Neural progenitor cell (in vitro differentiated cells): ENCODE measurements at regions not wholly inside any gene's neighbourhood (a gene's known extent, or its start where the extent isn't known, plus 50 kb on each side); places are given as distances from the start of the nearest gene placed in this dataset.

Experiments
- DNase-seq: peaks from one replicate; pipeline ENCODE4 v3.0.0-alpha.2; 2016; ENCODE audit warnings: low spot score
- H2AFZ ChIP-seq: fragments of 200-600 bp; sonication (generic); replicated peaks from 2 replicates; pipeline ENCODE4 v1.6.1; 2016; ENCODE audit warnings: antibody characterized with exemption
- H3F3A ChIP-seq: fragments of 200-600 bp; sonication (generic); 2 replicates; pipeline ENCODE4 v1.6.1; 2016; ENCODE audit warnings: antibody characterized with exemption, low read depth
- H3K27ac ChIP-seq: fragments of 200-600 bp; sonication (generic); 2 replicates; pipeline ENCODE4 v1.5.1; 2016; ENCODE audit warnings: mild to moderate bottlenecking
- H3K27me3 ChIP-seq: fragments of 200-600 bp; sonication (generic); 2 replicates; pipeline ENCODE4 v1.6.1; 2016; ENCODE audit warnings: mild to moderate bottlenecking, moderate library complexity
- H3K36me3 ChIP-seq: fragments of 200-600 bp; sonication (generic); 2 replicates; pipeline ENCODE4 v1.5.1; 2016
- H3K4me1 ChIP-seq: fragments of 200-600 bp; sonication (generic); 2 replicates; pipeline ENCODE4 v1.6.1; 2016; ENCODE audit warnings: mixed run types
- H3K4me2 ChIP-seq: fragments of 200-600 bp; sonication (generic); 2 replicates; pipeline ENCODE4 v1.6.1; 2016
- H3K4me3 ChIP-seq: fragments of 200-600 bp; sonication (generic); 2 replicates; pipeline ENCODE4 v1.5.1; 2016
- H3K79me2 ChIP-seq: fragments of 200-600 bp; sonication (generic); 2 replicates; pipeline ENCODE4 v1.6.1; 2016; ENCODE audit warnings: low read depth
- H3K9ac ChIP-seq: fragments of 200-600 bp; sonication (generic); 2 replicates; pipeline ENCODE4 v1.6.1; 2016
- H3K9me3 ChIP-seq: fragments of 200-600 bp; sonication (generic); 2 replicates; pipeline ENCODE4 v1.5.1; 2016; ENCODE audit warnings: low read depth
- H4K20me1 ChIP-seq: fragments of 200-600 bp; sonication (generic); 2 replicates; pipeline ENCODE4 v1.6.1; 2016; ENCODE audit warnings: low read depth
- H3K27ac Mint-ChIP-seq: 3 replicates; pipeline ENCODE4 v1.8.0; 2021; ENCODE audit warnings: mixed read lengths
- H3K27me3 Mint-ChIP-seq: 2 replicates; pipeline ENCODE4 v1.8.0; 2022; ENCODE audit warnings: low read depth, mild to moderate bottlenecking, inconsistent platforms, moderate library complexity, mixed read lengths; ENCODE audit not compliant: insufficient read depth
- H3K36me3 Mint-ChIP-seq: 3 replicates; pipeline ENCODE4 v1.8.0; 2021; ENCODE audit warnings: mixed read lengths
- H3K4me1 Mint-ChIP-seq: 3 replicates; pipeline ENCODE4 v1.8.0; 2021; ENCODE audit warnings: mixed read lengths
- H3K4me3 Mint-ChIP-seq: 3 replicates; pipeline ENCODE4 v1.8.0; 2021; ENCODE audit warnings: mild to moderate bottlenecking, moderate library complexity, mixed read lengths
- H3K9me3 Mint-ChIP-seq: 3 replicates; pipeline ENCODE4 v1.8.0; 2020; ENCODE audit warnings: mixed read lengths
- CTCF ChIP-seq: fragments of 200-600 bp; sonication (generic); IDR thresholded peaks from 2 replicates; pipeline ENCODE4 v1.5.1; 2017; ENCODE audit warnings: antibody characterized with exemption, mild to moderate bottlenecking
- EZH2 ChIP-seq: fragments of 200-600 bp; sonication (generic); IDR thresholded peaks from 2 replicates; pipeline ENCODE4 v1.6.1; 2017; ENCODE audit warnings: antibody characterized with exemption, mild to moderate bottlenecking, moderate library complexity
- EZH2phosphoT487 ChIP-seq: fragments of 200-600 bp; sonication (generic); IDR thresholded peaks from 2 replicates; pipeline ENCODE4 v1.6.1; 2017; ENCODE audit warnings: antibody characterized with exemption

GRCh38 chr10:35907548-35907947, 265.5 kb upstream of the FZD8 start:
- H3K27ac Mint-ChIP-seq: no peak overlapping the region

GRCh38 chr10:35906155-35906554, 264.1 kb upstream of the FZD8 start:
- no peak for DNase-seq
- no peaks in the 10 kb centered on the region for H3K36me3 ChIP-seq
- H3K9me3 ChIP-seq: no peaks in the 10 kb centered on the region
- no peaks in the 10 kb centered on the region for H4K20me1 ChIP-seq
- Mint-ChIP-seq H3K27ac (no peak overlapping the region), H3K4me1 (peaks cover 13% of the 10 kb centered on the region), H3K4me3 (no peak overlapping the region), H3K36me3 (no peaks in the 10 kb centered on the region), H3K27me3 (peaks cover 16% of the 10 kb centered on the region), H3K9me3 (peaks cover 4% of the 10 kb centered on the region)
- H3K4me1 ChIP-seq: peaks cover 13% of the 10 kb centered on the region
- H3K27ac ChIP-seq: no peak overlapping the region
- H3K4me2 ChIP-seq: no peak overlapping the region
- H3K79me2 ChIP-seq: no peaks in the 10 kb centered on the region
- no peaks in the 10 kb centered on the region for H3K27me3 ChIP-seq
- no peaks in the 10 kb centered on the region for H3F3A ChIP-seq
- H3K9ac ChIP-seq: no peak overlapping the region
- H2AFZ ChIP-seq: no peak overlapping the region
- TF ChIP-seq CTCF (no peak), EZH2phosphoT487 (no peak), EZH2 (no peak)
- no peak overlapping the region for H3K4me3 ChIP-seq

More at GRCh38 chr10:35907548-35907947, 265.5 kb upstream of the FZD8 start:
- Histone ChIP-seq H4K20me1 (no peaks in the 10 kb centered on the region), H3K9ac (no peak overlapping the region), H3K27me3 (no peaks in the 10 kb centered on the region), H3K9me3 (no peaks in the 10 kb centered on the region), H3K27ac (no peak overlapping the region), H3K36me3 (no peaks in the 10 kb centered on the region), H3K4me3 (no peak overlapping the region), H3K79me2 (no peaks in the 10 kb centered on the region), H3K4me1 (peaks cover 13% of the 10 kb centered on the region), H2AFZ (no peak overlapping the region), H3F3A (no peaks in the 10 kb centered on the region), H3K4me2 (no peak overlapping the region)
- Mint-ChIP-seq H3K9me3 (peaks cover 4% of the 10 kb centered on the region), H3K36me3 (no peaks in the 10 kb centered on the region), H3K27me3 (peaks cover 15% of the 10 kb centered on the region), H3K4me1 (peaks cover 14% of the 10 kb centered on the region), H3K4me3 (no peak overlapping the region)
- no peak for DNase-seq
- TF ChIP-seq CTCF (no peak), EZH2 (no peak), EZH2phosphoT487 (no peak)

GRCh38 chr10:35903021-35903420, 260.9 kb upstream of the FZD8 start:
- Mint-ChIP-seq H3K36me3 (no peaks in the 10 kb centered on the region), H3K9me3 (peaks cover 5% of the 10 kb centered on the region), H3K4me3 (no peak overlapping the region), H3K4me1 (peaks cover 12% of the 10 kb centered on the region), H3K27ac (no peak overlapping the region), H3K27me3 (peaks cover 16% of the 10 kb centered on the region)
- no peaks in the 10 kb centered on the region for H3F3A ChIP-seq
- H3K4me3 ChIP-seq: no peak overlapping the region
- no peaks in the 10 kb centered on the region for H3K27me3 ChIP-seq
- H3K27ac ChIP-seq: no peak overlapping the region
- TF ChIP-seq EZH2phosphoT487 (no peak), CTCF (no peak), EZH2 (no peak)
- H3K4me2 ChIP-seq: no peak overlapping the region
- no peaks in the 10 kb centered on the region for H3K79me2 ChIP-seq
- no peaks in the 10 kb centered on the region for H3K9me3 ChIP-seq
- H2AFZ ChIP-seq: no peak overlapping the region
- H3K36me3 ChIP-seq: no peaks in the 10 kb centered on the region
- no peaks in the 10 kb centered on the region for H3K4me1 ChIP-seq
- DNase-seq: no peak
- H3K9ac ChIP-seq: no peak overlapping the region
- H4K20me1 ChIP-seq: no peaks in the 10 kb centered on the region
